ENCODE measurements at regions not wholly inside any gene's neighbourhood (a gene's known extent, or its start where the extent isn't known, plus 50 kb on each side); places are given as distances from the start of the nearest gene placed in this dataset.

DNA sequence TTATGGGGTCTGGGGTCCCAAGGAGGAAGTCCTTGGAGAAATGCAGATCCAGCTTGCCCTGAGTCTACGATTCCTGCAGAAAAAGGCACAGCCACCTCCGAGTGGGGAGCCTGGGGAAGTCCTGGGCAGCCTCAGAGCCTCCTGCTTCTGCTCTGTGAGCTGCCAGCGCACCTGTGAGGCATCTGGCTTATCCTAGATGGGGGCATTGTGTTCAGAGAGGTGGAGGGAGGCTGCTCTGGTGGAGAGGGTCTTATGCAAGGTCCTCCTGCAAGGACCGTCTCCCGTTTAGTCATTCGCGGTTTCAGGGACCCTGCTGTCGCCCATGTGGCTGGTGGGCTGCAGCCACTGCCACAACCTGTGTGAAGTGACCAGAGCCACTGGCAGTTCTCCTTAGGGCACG, 53.0 kb upstream of the PRMT8 start:
- TF ChIP-seq, protein P1, sequence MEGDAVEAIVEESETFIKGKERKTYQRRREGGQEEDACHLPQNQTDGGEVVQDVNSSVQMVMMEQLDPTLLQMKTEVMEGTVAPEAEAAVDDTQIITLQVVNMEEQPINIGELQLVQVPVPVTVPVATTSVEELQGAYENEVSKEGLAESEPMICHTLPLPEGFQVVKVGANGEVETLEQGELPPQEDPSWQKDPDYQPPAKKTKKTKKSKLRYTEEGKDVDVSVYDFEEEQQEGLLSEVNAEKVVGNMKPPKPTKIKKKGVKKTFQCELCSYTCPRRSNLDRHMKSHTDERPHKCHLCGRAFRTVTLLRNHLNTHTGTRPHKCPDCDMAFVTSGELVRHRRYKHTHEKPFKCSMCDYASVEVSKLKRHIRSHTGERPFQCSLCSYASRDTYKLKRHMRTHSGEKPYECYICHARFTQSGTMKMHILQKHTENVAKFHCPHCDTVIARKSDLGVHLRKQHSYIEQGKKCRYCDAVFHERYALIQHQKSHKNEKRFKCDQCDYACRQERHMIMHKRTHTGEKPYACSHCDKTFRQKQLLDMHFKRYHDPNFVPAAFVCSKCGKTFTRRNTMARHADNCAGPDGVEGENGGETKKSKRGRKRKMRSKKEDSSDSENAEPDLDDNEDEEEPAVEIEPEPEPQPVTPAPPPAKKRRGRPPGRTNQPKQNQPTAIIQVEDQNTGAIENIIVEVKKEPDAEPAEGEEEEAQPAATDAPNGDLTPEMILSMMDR (IDR thresholded peaks at IDR 0.05) = no peak
- no peak for TF ChIP-seq POLR2A (IDR thresholded peaks at IDR 0.05)
